CD14-positive monocyte (primary cell): ENCODE measurements at regions not wholly inside any gene's neighbourhood (a gene's known extent, or its start where the extent isn't known, plus 50 kb on each side); places are given as distances from the start of the nearest gene placed in this dataset.

Experiments used
- DNase-seq, 3 donors: peaks; one replicate each; pipeline ENCODE4 v3.0.0-alpha.2; 2011 to 2022
- H2AFZ ChIP-seq: 2 replicates; pipeline ENCODE4 v1.6.0; 2012; ENCODE audit warnings: mild to moderate bottlenecking, low read depth, low read length, inconsistent platforms; ENCODE audit not compliant: insufficient read depth, poor library complexity, severe bottlenecking
- H3K27ac ChIP-seq, 2 donors: 1 replicate in 1 of 2; 2 replicates in 1 of 2; pipeline ENCODE4 v1.5.1; 2012 to 2013; ENCODE audit warnings: low read length in 2 of 2, control low read depth in 1 of 2, inconsistent platforms in 1 of 2, low read depth in 1 of 2, mild to moderate bottlenecking in 1 of 2
- H3K27me3 ChIP-seq, 2 donors: one replicate each; pipeline versions ENCODE4 v1.6.0 to v1.6.1; 2011 to 2013; ENCODE audit warnings: low read length in 2 of 2; ENCODE audit not compliant: control insufficient read depth in 2 of 2, insufficient read depth in 2 of 2
- H3K36me3 ChIP-seq, 2 donors: replicated peaks in 1 of 2; 1 replicate in 1 of 2; 2 replicates in 1 of 2; pipeline versions ENCODE4 v1.5.1 to v1.6.1; 2012 to 2013; ENCODE audit warnings: low read length in 2 of 2, control low read depth in 1 of 2, inconsistent platforms in 1 of 2, mild to moderate bottlenecking in 1 of 2; ENCODE audit not compliant: insufficient read depth in 2 of 2, control insufficient read depth in 1 of 2
- H3K4me1 ChIP-seq, 2 donors: 1 replicate in 1 of 2; 2 replicates in 1 of 2; pipeline versions ENCODE4 v1.5.1 to v1.6.1; 2012 to 2013; ENCODE audit warnings: low read length in 2 of 2, control low read depth in 1 of 2, inconsistent platforms in 1 of 2, mild to moderate bottlenecking in 1 of 2, moderate library complexity in 1 of 2; ENCODE audit not compliant: insufficient read depth in 2 of 2, control insufficient read depth in 1 of 2
- H3K4me2 ChIP-seq: replicated peaks from 2 replicates; pipeline ENCODE3; 2012; ENCODE audit warnings: low read length, moderate library complexity, mild to moderate bottlenecking; ENCODE audit not compliant: poor library complexity, severe bottlenecking; ENCODE audit errors: extremely low read depth
- H3K4me3 ChIP-seq, 3 experiments: fragments of 200-600 bp in 1 of 3; sonication (generic) in 1 of 3; replicated peaks in 1 of 3; 1 replicate in 2 of 3; 2 replicates in 1 of 3; pipeline ENCODE4 v1.5.1; 2011 to 2013; ENCODE audit warnings: low read length in 3 of 3, mild to moderate bottlenecking in 3 of 3, control low read depth in 2 of 3, low read depth in 2 of 3, inconsistent platforms in 1 of 3, moderate library complexity in 1 of 3
- H3K79me2 ChIP-seq: 2 replicates; pipeline ENCODE4 v1.6.0; 2012; ENCODE audit warnings: mild to moderate bottlenecking, control low read depth, inconsistent platforms, low read length, moderate library complexity; ENCODE audit not compliant: insufficient read depth
- H3K9ac ChIP-seq: 2 replicates; pipeline ENCODE4 v1.6.0; 2017; ENCODE audit warnings: low read length, mild to moderate bottlenecking; ENCODE audit not compliant: insufficient read depth, poor library complexity, severe bottlenecking
- H3K9me3 ChIP-seq, 2 donors: replicated peaks in 1 of 2; 1 replicate in 1 of 2; 2 replicates in 1 of 2; pipeline versions ENCODE4 v1.5.1 to v1.6.1; 2012 to 2013; ENCODE audit warnings: low read length in 2 of 2, control low read depth in 1 of 2; ENCODE audit not compliant: control insufficient read depth in 1 of 2, insufficient read depth in 1 of 2
- H4K20me1 ChIP-seq: 2 replicates; pipeline ENCODE4 v1.6.0; 2012; ENCODE audit warnings: mild to moderate bottlenecking, low read length, control low read depth, moderate library complexity; ENCODE audit not compliant: insufficient read depth
- H3K27ac Mint-ChIP-seq, 7 donors: one replicate each; pipeline ENCODE4 v1.8.0; 2020; ENCODE audit warnings: mild to moderate bottlenecking in 7 of 7, mixed read lengths in 7 of 7, moderate library complexity in 6 of 7, inconsistent platforms in 2 of 7
- H3K27me3 Mint-ChIP-seq, 3 donors: one replicate each; pipeline ENCODE4 v1.8.0; 2021 to 2022; ENCODE audit warnings: low read depth in 3 of 3, mild to moderate bottlenecking in 3 of 3, mixed read lengths in 3 of 3, moderate library complexity in 3 of 3, inconsistent platforms in 1 of 3
- H3K36me3 Mint-ChIP-seq, 2 donors: one replicate each; pipeline ENCODE4 v1.8.0; 2020; ENCODE audit warnings: mixed read lengths in 2 of 2, inconsistent platforms in 1 of 2, mild to moderate bottlenecking in 1 of 2
- H3K4me1 Mint-ChIP-seq: one replicate; pipeline ENCODE4 v1.8.0; 2020; ENCODE audit warnings: mild to moderate bottlenecking, mixed read lengths
- H3K4me3 Mint-ChIP-seq, 2 donors: one replicate each; pipeline ENCODE4 v1.8.0; 2020; ENCODE audit warnings: mild to moderate bottlenecking in 2 of 2, mixed read lengths in 2 of 2, moderate library complexity in 1 of 2
- H3K9me3 Mint-ChIP-seq, 7 donors: one replicate each; pipeline ENCODE4 v1.8.0; 2020 to 2022; ENCODE audit warnings: mixed read lengths in 7 of 7, mild to moderate bottlenecking in 6 of 7, moderate library complexity in 6 of 7, inconsistent platforms in 2 of 7
- WGBS: methylation state at CpG from one replicate; pipeline ENCODE4 v1.1.5; 2013; ENCODE audit warnings: missing lambda C conversion rate; ENCODE audit not compliant: insufficient coverage; 5-methylcytosine and 5-hydroxymethylcytosine counted together
- intact Hi-C, 2 donors: fragments of 100-400 bp; cut with micrococcal nuclease; formaldehyde crosslinking; loops; one replicate each; pipeline versions ENCODE4 v1.15.0 to v1.15.1; 2023
- TF ChIP-seq, protein P1 (sequence below): fragments of 200-600 bp; IDR thresholded peaks from one replicate; pipeline ENCODE4 v1.8.0; 2022; ENCODE audit warnings: antibody characterized with exemption, mild to moderate bottlenecking

DNA sequence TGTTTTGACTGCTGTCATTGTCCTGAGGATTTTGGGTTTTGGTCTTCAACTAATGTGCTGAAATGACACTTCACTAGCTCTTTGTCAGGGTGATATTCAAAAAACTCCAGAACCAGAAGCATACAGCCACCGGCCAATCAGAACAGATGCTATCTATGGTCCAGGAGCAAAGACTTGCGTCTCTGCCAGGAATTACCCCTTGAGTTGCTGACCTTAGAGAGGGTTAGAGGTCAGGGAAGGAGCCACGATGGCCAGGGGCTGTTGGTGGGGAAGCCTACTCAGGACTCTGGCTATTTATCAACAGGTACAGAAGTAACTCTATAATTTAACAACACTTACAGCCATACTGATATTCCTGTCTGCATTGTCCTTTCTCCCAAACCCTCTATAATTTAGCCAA, 356.8 kb downstream of the EFNA5 start:
- Histone ChIP-seq H3K27ac (no peak overlapping the region), H3K4me3 (no peak overlapping the region), H3K9me3 (no peaks in the 10 kb centered on the region), H4K20me1 (no peaks in the 10 kb centered on the region), H3K4me2 (no peak overlapping the region), H3K27me3 (peaks cover 0 to 3% of the 10 kb centered on the region in 2 donors), H3K36me3 (no peaks in the 10 kb centered on the region), H2AFZ (no peak overlapping the region), H3K9ac (no peak overlapping the region), H3K4me1 (no peaks in the 10 kb centered on the region), H3K79me2 (no peaks in the 10 kb centered on the region)
- TF ChIP-seq, protein P1, sequence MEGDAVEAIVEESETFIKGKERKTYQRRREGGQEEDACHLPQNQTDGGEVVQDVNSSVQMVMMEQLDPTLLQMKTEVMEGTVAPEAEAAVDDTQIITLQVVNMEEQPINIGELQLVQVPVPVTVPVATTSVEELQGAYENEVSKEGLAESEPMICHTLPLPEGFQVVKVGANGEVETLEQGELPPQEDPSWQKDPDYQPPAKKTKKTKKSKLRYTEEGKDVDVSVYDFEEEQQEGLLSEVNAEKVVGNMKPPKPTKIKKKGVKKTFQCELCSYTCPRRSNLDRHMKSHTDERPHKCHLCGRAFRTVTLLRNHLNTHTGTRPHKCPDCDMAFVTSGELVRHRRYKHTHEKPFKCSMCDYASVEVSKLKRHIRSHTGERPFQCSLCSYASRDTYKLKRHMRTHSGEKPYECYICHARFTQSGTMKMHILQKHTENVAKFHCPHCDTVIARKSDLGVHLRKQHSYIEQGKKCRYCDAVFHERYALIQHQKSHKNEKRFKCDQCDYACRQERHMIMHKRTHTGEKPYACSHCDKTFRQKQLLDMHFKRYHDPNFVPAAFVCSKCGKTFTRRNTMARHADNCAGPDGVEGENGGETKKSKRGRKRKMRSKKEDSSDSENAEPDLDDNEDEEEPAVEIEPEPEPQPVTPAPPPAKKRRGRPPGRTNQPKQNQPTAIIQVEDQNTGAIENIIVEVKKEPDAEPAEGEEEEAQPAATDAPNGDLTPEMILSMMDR, result no peak
- intact Hi-C loops, result no loop called here
- no peaks in the 10 kb centered on the region for H3K4me1 Mint-ChIP-seq
- no peaks in the 10 kb centered on the region for H3K36me3 Mint-ChIP-seq
- H3K27me3 Mint-ChIP-seq, result peaks cover 0 to 3% (median 2%) of the 10 kb centered on the region in 3 donors
- peaks cover 0 to 7% (median 0%) of the 10 kb centered on the region in 7 donors for H3K9me3 Mint-ChIP-seq
- WGBS, result 100% methylated on average over 2 of the region's 3 CpGs
- no peak overlapping the region for H3K27ac Mint-ChIP-seq
- DNase-seq, result no peak
- H3K4me3 Mint-ChIP-seq, result no peak overlapping the region

DNA sequence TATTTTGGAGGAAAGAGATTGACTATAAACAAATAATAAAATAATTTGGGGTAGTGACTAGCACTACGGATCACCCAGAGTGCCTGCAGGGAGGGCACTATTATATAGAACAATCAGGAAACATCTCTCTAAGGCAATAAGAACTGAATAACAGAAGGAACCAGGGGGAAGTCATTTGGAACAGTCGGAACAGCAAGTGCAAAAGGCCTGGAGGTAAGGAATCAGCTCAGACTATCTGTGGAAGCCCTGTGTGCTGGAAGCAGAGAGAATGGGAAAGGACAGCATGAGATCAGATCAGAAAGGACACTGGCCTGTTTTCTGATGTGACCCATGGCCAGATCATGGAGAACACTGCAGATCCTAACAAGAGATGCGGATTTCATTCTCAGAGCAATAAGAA, 357.6 kb downstream of the EFNA5 start:
- no peak overlapping the region for H3K9ac ChIP-seq
- H3K36me3 ChIP-seq, result no peaks in the 10 kb centered on the region
- WGBS, result 100% methylated on average over 1 of the region's 3 CpGs
- Mint-ChIP-seq H3K4me3 (no peak overlapping the region), H3K27me3 (peaks cover 0 to 3% (median 2%) of the 10 kb centered on the region in 3 donors), H3K9me3 (peaks cover 0 to 5% (median 0%) of the 10 kb centered on the region in 7 donors), H3K36me3 (no peaks in the 10 kb centered on the region), H3K4me1 (no peaks in the 10 kb centered on the region), H3K27ac (no peak overlapping the region)
- no peaks in the 10 kb centered on the region for H4K20me1 ChIP-seq
- H3K4me3 ChIP-seq, result no peak overlapping the region
- H2AFZ ChIP-seq, result no peak overlapping the region
- H3K79me2 ChIP-seq, result no peaks in the 10 kb centered on the region
- no peak for DNase-seq
- no peak overlapping the region for H3K4me2 ChIP-seq
- TF ChIP-seq, protein P1, result no peak
- H3K27ac ChIP-seq, result no peak overlapping the region
- H3K27me3 ChIP-seq, result peaks cover 0 to 3% of the 10 kb centered on the region in 2 donors
- no peaks in the 10 kb centered on the region for H3K9me3 ChIP-seq
- intact Hi-C loops, result no loop called here
- no peaks in the 10 kb centered on the region for H3K4me1 ChIP-seq
